ENCODE measurements at regions not wholly inside any gene's neighbourhood (a gene's known extent, or its start where the extent isn't known, plus 50 kb on each side); places are given as distances from the start of the nearest gene placed in this dataset.
A peak's percentile ranks its signal among the peaks of the same experiment; 100 is the strongest.

DNA sequence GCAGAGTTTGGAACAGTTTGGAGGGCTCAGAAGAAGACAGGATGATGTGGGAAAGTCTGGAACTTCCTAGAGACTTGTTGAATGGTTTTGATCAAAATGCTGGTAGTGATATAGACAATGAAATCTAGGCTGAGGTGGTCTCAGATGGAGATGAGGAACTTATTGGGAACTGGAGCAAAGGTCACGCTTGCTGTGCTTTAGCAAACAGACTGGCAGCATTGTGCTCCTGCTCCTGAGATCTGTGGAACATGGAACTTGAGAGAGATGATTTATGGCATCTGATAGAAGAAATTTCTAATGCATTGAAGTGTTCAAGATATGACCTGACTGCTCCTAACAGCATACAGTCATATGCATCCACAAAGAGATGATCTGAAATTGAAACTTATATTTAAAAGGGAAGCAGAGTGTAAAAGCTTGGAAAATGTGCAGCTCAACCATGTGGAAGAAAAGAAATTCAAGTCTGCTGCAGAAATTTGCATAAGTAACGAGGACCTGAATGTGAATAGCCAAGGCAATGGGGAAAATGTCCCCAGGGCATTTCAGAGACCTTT is 186.9 kb upstream of the PHYHIPL start:
- no peaks in the 10 kb centered on the region for H3K9me3 ChIP-seq (replicated peaks)
- H3K4me1 ChIP-seq (replicated peaks) = peaks cover 3% of the 10 kb centered on the region; the same call in 1 of the 2 replicates
- peaks cover 4% of the 10 kb centered on the region; the same call in 1 of the 2 replicates for H3K27me3 ChIP-seq (replicated peaks)
- H3K27ac ChIP-seq = no peak overlapping the region
- no peak overlapping the region for H3K4me3 ChIP-seq
- H3K36me3 ChIP-seq = no peaks in the 10 kb centered on the region
- no peak for DNase-seq (ENCODE audit: low read depth in 1 of 2, low spot score in 2 of 2)

DNA sequence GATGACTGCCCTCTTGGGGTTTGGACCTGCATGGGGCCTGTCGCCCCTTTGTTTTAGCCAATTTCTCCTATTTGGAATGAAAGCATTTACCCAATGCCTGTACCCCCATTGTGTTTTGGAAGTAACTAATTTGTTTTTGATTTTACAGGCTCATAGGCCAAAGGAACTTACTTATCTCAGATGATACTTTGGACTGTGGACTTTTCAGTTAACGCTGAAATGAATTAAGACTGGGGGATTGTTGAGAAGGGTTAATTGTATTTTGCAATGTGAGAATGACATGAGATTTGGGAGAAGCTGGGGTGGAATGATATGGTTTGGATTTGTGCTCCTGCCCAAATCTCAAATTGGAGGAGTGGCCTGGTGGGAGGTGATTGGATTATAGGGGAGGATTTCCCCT is 185.8 kb upstream of the PHYHIPL start:
- DNase-seq (ENCODE audit: low read depth in 1 of 2, low spot score in 2 of 2) = no peak
- Histone ChIP-seq H3K36me3 (no peaks in the 10 kb centered on the region), H3K4me3 (no peak overlapping the region), H3K4me1 (replicated peaks) (peaks cover 3% of the 10 kb centered on the region; the same call in 1 of the 2 replicates), H3K9me3 (replicated peaks) (no peaks in the 10 kb centered on the region), H3K27me3 (replicated peaks) (peaks cover 4% of the 10 kb centered on the region; the same call in 1 of the 2 replicates), H3K27ac (no peak overlapping the region)

DNA sequence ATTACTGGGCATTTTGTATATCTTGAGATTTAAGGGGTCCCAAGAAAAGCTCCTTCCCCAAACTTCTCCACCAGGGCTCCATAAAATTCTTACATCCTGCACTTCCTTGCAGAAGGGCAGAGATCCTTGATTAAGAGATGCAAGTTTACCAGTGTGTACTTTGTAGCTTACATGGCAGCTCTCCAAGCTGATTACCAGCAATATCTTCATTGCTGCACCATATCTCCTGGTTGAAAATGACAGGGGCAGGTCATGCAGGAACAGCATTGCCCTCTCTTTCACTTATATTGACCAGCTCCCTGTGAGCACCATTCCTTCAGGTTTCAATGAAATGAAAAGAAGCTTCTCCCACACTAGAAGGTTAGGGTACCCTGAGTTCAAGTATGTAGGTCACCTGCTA is 184.6 kb upstream of the PHYHIPL start:
- no peaks in the 10 kb centered on the region for H3K9me3 ChIP-seq (replicated peaks)
- DNase-seq (ENCODE audit: low read depth in 1 of 2, low spot score in 2 of 2) = no peak
- H3K27me3 ChIP-seq (replicated peaks) = peaks cover 4% of the 10 kb centered on the region; the same call in 1 of the 2 replicates
- H3K4me1 ChIP-seq (replicated peaks) = peaks cover 3% of the 10 kb centered on the region; the same call in 1 of the 2 replicates
- no peak overlapping the region for H3K4me3 ChIP-seq
- no peaks in the 10 kb centered on the region for H3K36me3 ChIP-seq
- no peak overlapping the region for H3K27ac ChIP-seq

DNA sequence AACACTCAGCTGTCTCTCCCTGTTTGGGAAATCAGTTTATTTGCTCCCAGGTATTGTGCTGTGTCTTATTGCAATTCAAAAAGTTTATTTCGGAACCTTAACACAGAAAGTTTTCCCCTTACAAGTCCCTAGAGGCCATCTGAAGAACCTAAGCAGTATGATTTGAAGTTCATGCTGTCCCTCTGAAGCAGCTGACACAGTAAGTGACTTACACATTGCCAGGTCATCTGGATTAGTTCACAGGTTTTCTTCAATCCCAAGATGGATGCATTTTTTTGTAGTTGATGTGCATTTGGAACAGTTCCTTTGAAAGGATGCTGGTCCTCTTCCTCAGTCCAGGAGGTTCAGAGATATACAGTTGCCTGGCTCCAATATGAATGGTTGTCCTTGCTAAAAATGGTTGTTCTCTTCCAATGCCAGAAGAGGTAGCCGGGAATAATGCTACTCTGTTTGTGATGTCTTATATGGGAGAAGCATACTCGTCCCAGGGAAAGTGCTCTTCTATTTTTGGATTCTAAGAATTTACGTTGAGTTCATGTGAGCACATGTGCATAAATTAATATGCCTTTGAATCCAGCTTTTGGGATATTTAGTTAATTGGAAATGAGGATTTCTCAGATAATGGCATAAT is 183.5 kb upstream of the PHYHIPL start:
- H3K9me3 ChIP-seq (replicated peaks) = no peaks in the 10 kb centered on the region
- H3K4me3 ChIP-seq = no peak overlapping the region
- H3K27ac ChIP-seq = no peak overlapping the region
- peaks cover 4% of the 10 kb centered on the region; the same call in 1 of the 2 replicates for H3K27me3 ChIP-seq (replicated peaks)
- H3K4me1 ChIP-seq (replicated peaks) = peaks cover 3% of the 10 kb centered on the region; the same call in 1 of the 2 replicates
- no peaks in the 10 kb centered on the region for H3K36me3 ChIP-seq
- no peak for DNase-seq (ENCODE audit: low read depth in 1 of 2, low spot score in 2 of 2)

DNA sequence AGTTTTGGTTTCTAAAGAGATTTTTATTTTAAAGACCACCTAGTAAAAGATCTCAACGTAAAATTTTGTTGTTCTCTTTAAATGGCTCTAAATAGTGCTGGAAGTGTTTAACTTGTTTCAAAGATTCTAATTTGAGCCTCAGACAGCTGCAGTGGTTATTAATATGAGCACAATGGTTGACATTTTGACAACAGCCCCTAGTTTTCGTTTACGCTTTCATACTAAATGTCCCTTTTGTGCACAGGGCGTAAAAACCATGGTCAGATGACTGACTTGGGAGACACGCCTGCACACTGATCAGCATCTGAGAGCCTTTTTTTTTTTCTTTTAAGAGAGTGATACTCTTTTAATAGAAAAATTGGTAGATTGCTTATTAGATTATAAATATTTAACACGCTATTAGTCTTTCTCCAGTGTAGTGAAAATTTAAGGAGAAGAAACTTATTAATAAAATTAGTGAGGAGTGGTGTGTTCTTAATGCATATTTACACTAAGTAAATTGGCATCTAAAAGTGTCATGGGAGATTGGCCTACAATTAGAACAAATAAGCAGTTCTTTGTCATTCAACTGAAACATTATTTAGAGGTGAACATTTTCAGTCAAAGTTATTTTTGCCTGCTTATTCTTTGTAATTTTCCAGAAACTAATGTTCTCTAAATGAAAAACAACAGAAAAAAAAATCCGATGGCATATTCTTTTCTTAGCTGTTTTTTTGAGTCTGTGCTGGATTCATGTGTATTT is 182.8 kb upstream of the PHYHIPL start:
- no peak for DNase-seq (ENCODE audit: low read depth in 1 of 2, low spot score in 2 of 2)
- H3K9me3 ChIP-seq (replicated peaks) = no peaks in the 10 kb centered on the region
- H3K27ac ChIP-seq = no peak overlapping the region
- H3K4me1 ChIP-seq (replicated peaks) = peaks cover 3% of the 10 kb centered on the region; the same call in 1 of the 2 replicates
- peaks cover 4% of the 10 kb centered on the region; the same call in 1 of the 2 replicates for H3K27me3 ChIP-seq (replicated peaks)
- H3K36me3 ChIP-seq = no peaks in the 10 kb centered on the region
- no peak overlapping the region for H3K4me3 ChIP-seq

DNA sequence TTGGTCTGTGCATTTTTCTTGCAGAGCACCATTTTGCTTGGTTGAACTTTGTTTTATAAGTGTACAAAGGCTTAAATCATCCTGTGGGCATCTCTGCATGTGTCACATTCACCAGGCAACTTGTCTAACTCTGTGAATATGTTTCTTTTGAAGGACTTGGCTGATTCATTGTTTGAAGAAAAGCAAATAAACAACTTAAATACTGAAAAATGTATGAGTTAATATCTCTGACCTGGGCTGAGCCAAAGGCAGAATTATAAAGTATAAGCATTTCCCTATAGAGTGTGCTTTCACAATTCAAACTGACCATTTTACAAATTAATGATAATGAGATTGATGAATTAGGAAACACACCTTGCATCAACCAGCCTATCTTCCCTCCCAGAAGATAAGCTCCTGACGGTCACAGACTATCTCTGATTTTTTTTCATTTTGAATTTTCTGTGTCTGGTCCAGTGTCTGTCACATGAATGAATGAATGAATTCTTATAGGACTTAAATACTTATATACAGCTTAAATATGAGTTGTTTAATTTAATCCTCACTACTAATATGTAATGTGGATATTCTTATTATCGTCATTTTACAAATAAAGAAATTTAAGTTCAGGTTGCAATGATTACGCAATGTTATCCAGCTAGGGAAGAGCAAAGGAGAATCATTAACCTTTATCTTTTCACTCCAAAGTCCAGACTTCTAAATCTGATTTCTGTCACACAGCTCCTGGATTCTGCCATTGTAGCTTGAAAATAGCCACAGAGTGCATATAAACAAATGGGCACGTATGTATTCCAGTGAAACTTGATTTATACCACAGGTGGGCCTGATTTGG is 182.0 kb upstream of the PHYHIPL start:
- peak in 1 of 2 experiments; percentile 34 for DNase-seq (ENCODE audit: low read depth in 1 of 2, low spot score in 2 of 2)
- H3K27me3 ChIP-seq (replicated peaks) = peaks cover 4% of the 10 kb centered on the region; the same call in 1 of the 2 replicates
- peaks cover 3% of the 10 kb centered on the region; the same call in 1 of the 2 replicates for H3K4me1 ChIP-seq (replicated peaks)
- no peak overlapping the region for H3K27ac ChIP-seq
- no peak overlapping the region for H3K4me3 ChIP-seq
- H3K36me3 ChIP-seq = no peaks in the 10 kb centered on the region
- no peaks in the 10 kb centered on the region for H3K9me3 ChIP-seq (replicated peaks)

DNA sequence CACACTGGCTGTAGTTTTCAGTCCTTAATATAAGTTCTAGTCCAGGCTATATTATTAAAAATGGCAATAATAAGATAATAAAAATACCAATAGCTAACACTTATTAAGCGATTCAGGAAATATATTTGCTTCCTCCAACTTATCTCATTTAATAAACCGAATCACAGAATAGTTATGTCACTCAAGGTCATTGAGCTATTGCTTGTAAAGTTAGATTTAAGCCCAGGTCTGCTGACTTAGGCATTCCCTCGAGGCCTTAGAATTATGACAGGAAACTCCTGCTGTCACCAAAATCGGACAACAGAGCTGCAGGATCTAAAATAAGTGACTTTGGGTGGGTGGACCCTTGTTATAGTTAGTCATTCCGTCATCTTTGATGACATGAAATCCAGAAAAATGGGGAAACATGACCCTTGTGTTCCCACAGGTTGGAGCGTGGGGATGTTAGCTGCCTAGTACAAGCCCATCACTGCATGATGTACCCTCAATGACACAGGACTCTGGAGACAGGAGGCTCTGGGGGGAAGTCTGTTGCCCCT is 181.3 kb upstream of the PHYHIPL start:
- H3K9me3 ChIP-seq (replicated peaks) = no peaks in the 10 kb centered on the region
- peaks cover 3% of the 10 kb centered on the region; the same call in 1 of the 2 replicates for H3K4me1 ChIP-seq (replicated peaks)
- H3K36me3 ChIP-seq = no peaks in the 10 kb centered on the region
- H3K27me3 ChIP-seq (replicated peaks) = peaks cover 4% of the 10 kb centered on the region; the same call in 1 of the 2 replicates
- H3K4me3 ChIP-seq = no peak overlapping the region
- H3K27ac ChIP-seq = no peak overlapping the region
- DNase-seq (ENCODE audit: low read depth in 1 of 2, low spot score in 2 of 2) = no peak

DNA sequence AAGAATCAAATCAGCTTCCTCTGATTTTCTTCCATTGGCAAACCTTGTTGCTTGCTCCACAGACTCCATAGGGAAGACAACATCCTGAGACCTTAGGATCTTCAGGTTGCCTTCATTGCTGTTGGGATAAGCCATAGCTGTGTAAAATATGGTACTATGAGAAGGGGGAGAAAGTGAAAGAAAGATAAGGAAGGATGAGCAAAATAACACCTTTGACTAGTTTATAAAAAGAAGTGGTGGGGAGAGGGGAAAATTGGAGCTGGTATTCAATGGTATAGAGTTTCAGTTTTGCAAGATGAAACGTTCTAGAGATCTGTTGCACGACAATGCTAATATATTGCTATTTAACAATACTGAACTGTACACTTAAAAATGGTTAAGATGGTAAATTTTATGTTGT is 180.4 kb upstream of the PHYHIPL start:
- Histone ChIP-seq H3K9me3 (replicated peaks) (no peaks in the 10 kb centered on the region), H3K27ac (no peak overlapping the region), H3K4me1 (replicated peaks) (peaks cover 3% of the 10 kb centered on the region; the same call in 1 of the 2 replicates), H3K36me3 (no peaks in the 10 kb centered on the region), H3K4me3 (no peak overlapping the region), H3K27me3 (replicated peaks) (peaks cover 4% of the 10 kb centered on the region; the same call in 1 of the 2 replicates)
- DNase-seq (ENCODE audit: low read depth in 1 of 2, low spot score in 2 of 2) = no peak

DNA sequence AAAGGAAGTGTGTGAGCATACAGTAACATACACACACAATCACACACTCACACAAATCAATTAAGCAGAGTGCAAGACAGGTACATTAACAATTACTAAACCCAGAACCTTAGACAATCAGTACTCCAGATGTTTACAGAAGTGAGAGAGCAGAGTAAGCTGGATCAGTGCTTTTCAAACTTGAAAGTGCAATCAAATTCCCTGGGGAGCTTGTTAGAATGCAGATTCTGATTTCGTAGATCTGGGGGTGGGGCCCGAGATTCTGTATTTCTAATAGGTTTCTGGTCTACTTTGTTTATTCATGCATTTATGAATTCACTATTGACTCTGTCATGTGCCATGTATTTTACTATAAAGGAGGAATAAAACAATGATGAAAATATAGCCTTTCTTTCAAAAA is 179.6 kb upstream of the PHYHIPL start:
- Histone ChIP-seq H3K4me1 (replicated peaks) (peaks cover 3% of the 10 kb centered on the region; the same call in 1 of the 2 replicates), H3K27ac (no peak overlapping the region), H3K4me3 (no peak overlapping the region), H3K27me3 (replicated peaks) (peaks cover 4% of the 10 kb centered on the region; the same call in 1 of the 2 replicates), H3K36me3 (no peaks in the 10 kb centered on the region), H3K9me3 (replicated peaks) (no peaks in the 10 kb centered on the region)
- DNase-seq (ENCODE audit: low read depth in 1 of 2, low spot score in 2 of 2) = no peak

DNA sequence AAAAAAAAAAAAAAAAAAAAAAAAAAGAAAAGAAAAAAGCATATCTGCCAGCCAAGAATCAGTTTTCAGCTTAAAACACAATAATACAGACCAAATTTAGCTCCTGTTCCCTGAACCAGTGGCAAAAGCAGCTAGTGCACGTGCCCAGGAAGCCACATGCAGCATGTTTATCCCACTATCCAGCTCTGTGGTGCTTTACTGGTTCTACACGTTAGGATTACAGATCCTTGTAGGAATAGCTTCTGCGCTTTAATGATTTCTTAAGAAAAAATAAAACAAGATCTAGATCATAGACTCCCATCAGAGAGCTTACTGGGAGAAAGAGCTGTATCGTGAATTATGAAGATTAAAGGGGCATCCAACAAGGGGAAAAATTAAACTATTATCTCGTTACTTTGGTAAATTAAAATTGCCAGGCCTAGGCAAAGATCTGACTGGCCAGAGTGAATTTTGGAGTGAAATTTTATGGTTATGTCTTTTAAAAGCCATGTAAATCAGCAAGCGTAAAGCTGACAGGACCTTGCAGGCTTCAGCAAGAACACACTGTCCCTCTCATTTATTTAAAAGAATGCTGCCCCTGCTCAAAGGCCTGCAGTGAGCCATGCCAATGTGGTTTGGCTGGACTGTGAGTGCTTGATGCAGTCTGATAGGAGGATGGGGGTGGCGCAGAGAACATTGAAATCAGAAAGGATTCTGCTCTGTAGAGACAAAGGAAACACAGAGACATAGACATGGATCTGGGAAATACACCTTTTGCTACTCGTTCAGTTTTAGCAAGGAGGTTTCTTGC is 177.3 kb upstream of the PHYHIPL start:
- no peak for DNase-seq (ENCODE audit: low read depth in 1 of 2, low spot score in 2 of 2)
- H3K4me3 ChIP-seq = no peak overlapping the region
- no peaks in the 10 kb centered on the region for H3K36me3 ChIP-seq
- H3K27ac ChIP-seq = no peak overlapping the region
- H3K27me3 ChIP-seq (replicated peaks) = no peaks in the 10 kb centered on the region
- H3K4me1 ChIP-seq (replicated peaks) = peaks cover 3% of the 10 kb centered on the region; the same call in 1 of the 2 replicates
- H3K9me3 ChIP-seq (replicated peaks) = no peaks in the 10 kb centered on the region

DNA sequence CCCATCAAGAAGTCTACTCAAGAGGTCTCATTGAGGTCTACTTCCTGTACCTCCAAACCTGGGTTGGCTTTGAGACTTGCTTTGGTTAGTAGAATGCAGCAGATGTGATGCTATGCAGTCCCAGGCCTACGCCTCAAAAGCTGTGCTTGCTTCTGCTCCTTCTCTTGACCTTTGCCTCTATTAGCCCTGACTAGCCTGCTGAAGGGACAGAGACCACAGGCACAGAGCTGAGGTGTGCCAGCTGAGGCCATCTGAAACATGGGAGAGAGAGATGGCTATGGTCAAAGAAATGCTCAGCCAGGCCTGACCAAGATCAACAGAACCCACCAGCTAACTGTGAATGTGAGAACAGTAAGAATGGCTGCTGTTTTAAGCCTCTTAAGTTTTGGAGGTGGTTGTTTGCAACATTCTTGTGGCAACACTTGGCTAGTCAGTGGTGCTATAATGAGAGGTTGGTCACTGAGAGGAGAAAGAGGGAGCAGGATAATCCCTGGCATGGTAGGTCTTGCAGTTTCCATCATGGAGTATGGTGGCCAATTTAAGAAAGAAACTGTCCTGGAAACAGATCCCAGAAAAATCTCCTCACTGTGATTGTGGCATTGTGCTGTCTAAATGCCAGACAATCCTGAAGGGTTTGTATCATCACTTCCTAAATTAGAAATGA is 176.1 kb upstream of the PHYHIPL start:
- H3K27ac ChIP-seq = no peak overlapping the region

DNA sequence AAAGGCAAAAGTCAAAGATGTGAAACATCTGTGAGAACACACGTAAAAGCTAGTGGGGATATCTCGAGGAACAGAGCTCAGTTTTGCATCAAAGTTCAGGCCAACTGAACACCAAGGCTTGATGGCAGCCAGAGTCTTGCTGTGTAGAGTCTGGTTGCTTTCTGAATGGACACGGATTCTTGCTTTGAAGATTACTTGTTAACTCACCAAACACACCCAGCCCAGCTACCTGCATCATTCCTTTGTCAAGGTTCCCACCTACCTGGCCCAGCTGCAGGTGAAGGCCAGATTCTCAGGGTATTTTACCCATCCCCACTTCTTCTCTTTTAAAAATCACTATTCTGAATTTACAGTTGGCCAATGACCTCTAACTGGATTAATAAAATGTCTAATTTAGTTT is 174.4 kb upstream of the PHYHIPL start:
- Histone ChIP-seq H3K9me3 (replicated peaks) (no peaks in the 10 kb centered on the region), H3K4me3 (no peak overlapping the region), H3K27me3 (replicated peaks) (no peaks in the 10 kb centered on the region), H3K36me3 (no peaks in the 10 kb centered on the region), H3K27ac (no peak overlapping the region), H3K4me1 (replicated peaks) (no peaks in the 10 kb centered on the region)
- DNase-seq (ENCODE audit: low read depth in 1 of 2, low spot score in 2 of 2) = no peak

More for the DNA sequence above, 176.1 kb upstream of the PHYHIPL start:
- no peak for DNase-seq (ENCODE audit: low read depth in 1 of 2, low spot score in 2 of 2)
- no peaks in the 10 kb centered on the region for H3K27me3 ChIP-seq (replicated peaks)
- no peaks in the 10 kb centered on the region for H3K36me3 ChIP-seq
- H3K4me3 ChIP-seq = no peak overlapping the region
- no peaks in the 10 kb centered on the region for H3K9me3 ChIP-seq (replicated peaks)
- no peaks in the 10 kb centered on the region for H3K4me1 ChIP-seq (replicated peaks)

Measured in SJSA1 (cell line).